Right lobe of liver (tissue), 6 donors: ENCODE measurements at regions not wholly inside any gene's neighbourhood (a gene's known extent, or its start where the extent isn't known, plus 50 kb on each side); places are given as distances from the start of the nearest gene placed in this dataset.

Experiments used
- ATAC-seq, 4 donors: fragments of 200-7000 bp; cut with Tn5 transposase; one replicate each; pipeline ENCODE4 v1.9.1; 2020; ENCODE audit warnings: mild to moderate bottlenecking in 4 of 4, moderate library complexity in 4 of 4
- DNase-seq, 3 donors: peaks; one replicate each; pipeline ENCODE4 v3.0.0-alpha.2; 2020
- H3K27ac ChIP-seq, 3 donors: fragments of 200-600 bp; one replicate each; pipeline ENCODE4 v1.8.0; 2022
- H3K27me3 ChIP-seq, 2 donors: fragments of 200-600 bp; one replicate each; pipeline ENCODE4 v1.8.0; 2022
- H3K36me3 ChIP-seq, 4 donors: fragments of 200-600 bp; sonication (generic) in 1 of 4; one replicate each; pipeline versions ENCODE4 v1.5.1 to v1.8.0; 2017 to 2022; ENCODE audit warnings: control low read depth in 1 of 4
- H3K4me1 ChIP-seq, 4 donors: fragments of 200-600 bp; sonication (generic) in 1 of 4; one replicate each; pipeline versions ENCODE4 v1.5.1 to v1.8.0; 2017 to 2022; ENCODE audit warnings: control low read depth in 1 of 4
- H3K4me3 ChIP-seq, 3 donors: fragments of 200-600 bp; one replicate each; pipeline ENCODE4 v1.8.0; 2022
- H3K9me3 ChIP-seq, 4 donors: fragments of 200-600 bp; sonication (generic) in 1 of 4; one replicate each; pipeline versions ENCODE4 v1.5.1 to v1.8.0; 2017 to 2022; ENCODE audit warnings: control low read depth in 1 of 4
- CTCF ChIP-seq, 4 donors: fragments of 200-600 bp in 3 of 4; fragments of 450-650 bp in 1 of 4; IDR thresholded peaks; one replicate each; pipeline versions ENCODE4 v1.5.1 to v1.8.0; 2016 to 2022; ENCODE audit warnings: antibody characterized with exemption in 4 of 4, mild to moderate bottlenecking in 2 of 4
- POLR2A ChIP-seq: fragments of 450-650 bp; IDR thresholded peaks from one replicate; pipeline ENCODE4 v1.6.1; 2017; ENCODE audit warnings: antibody characterized with exemption, mild to moderate bottlenecking
- WGBS: methylation state at CpG from one replicate; pipeline ENCODE4 v1.1.6; 2018; ENCODE audit warnings: low coverage, low lambda C conversion rate; ENCODE audit not compliant: insufficient coverage; ENCODE audit errors: missing lambda C conversion rate; 5-methylcytosine and 5-hydroxymethylcytosine counted together
- intact Hi-C, 2 donors: fragments of 100-400 bp; cut with DNase I; formaldehyde crosslinking; loops; one replicate each; pipeline versions ENCODE4 v1.11.2 to v1.14.1; 2022
- donor health status: DM: no; HTN: yes; CAD: no.
- donor health status: DM: no; HTN: no; CAD: no.
- donor health status: DM: no; HTN: no; CAD: no.
- donor health status: DM: no; HTN: yes; CAD: no.
- donor health status: DM: no; HTN: yes; CAD: no.

GRCh38 chr15:93862791-93863190 is 368.6 kb upstream of the MCTP2 start:
- TF ChIP-seq POLR2A = peak; percentile 47
- TF ChIP-seq CTCF (IDR thresholded peaks at IDR 0.05) = no peak
- 42% methylated on average over 7 of the region's 7 CpGs for WGBS
- no peaks in the 10 kb centered on the region for H3K27me3 ChIP-seq
- ATAC-seq = peak; percentile 56 to 76 (median 67)
- DNase-seq = peak in 1 of 3 donors; percentile 50
- no peak overlapping the region for H3K4me3 ChIP-seq
- intact Hi-C loops = no loop called here
- no peaks in the 10 kb centered on the region for H3K4me1 ChIP-seq
- no peaks in the 10 kb centered on the region for H3K36me3 ChIP-seq
- H3K27ac ChIP-seq = no peak overlapping the region
- no peaks in the 10 kb centered on the region for H3K9me3 ChIP-seq

DNA sequence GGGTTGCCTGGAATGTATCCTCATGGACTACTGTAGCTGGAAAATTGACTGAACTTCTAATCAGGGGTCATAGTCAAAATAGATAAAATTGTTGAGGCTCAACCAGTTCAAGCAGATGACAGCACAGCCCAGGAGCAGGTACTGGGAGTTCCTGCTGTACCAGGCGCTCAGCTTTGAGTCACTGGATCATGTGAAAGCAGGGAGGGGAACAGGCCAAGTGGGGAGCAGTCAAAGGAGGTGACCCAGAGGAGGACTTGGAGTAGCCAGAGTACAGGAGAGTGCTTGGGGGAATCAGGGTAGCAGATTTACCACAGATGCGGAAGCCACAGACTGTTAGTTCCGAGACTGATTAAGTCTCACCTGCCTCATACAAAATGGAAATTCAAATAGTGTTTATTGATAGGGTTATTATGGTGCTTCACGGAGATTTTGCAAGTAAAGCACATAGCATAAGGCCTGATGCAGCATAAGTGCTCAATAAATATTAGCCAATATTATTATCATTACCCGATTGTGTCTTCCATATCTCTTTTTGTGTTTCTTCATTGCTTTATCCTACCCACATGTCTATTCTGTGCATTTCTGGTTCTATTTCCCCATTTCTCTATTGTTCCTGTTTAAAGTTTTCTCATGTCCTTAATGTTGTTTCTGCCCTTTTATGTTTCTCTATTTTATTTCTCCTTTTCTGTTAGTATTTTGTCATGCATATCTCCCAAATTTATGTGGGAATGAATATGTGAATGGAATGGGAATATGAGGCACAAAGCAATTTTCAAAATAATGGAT is 369.2 kb upstream of the MCTP2 start:
- intact Hi-C loops = no loop called here
- Histone ChIP-seq H3K36me3 (no peaks in the 10 kb centered on the region), H3K27ac (peak overlapping the region in 1 of 3 donors; percentile 26), H3K4me3 (no peak overlapping the region), H3K4me1 (no peaks in the 10 kb centered on the region), H3K9me3 (no peaks in the 10 kb centered on the region), H3K27me3 (no peaks in the 10 kb centered on the region)
- TF ChIP-seq CTCF (IDR thresholded peaks at IDR 0.05) (no peak), POLR2A (no peak)
- ATAC-seq (peak in 3 of 4 donors; percentile 39 to 55 (median 51)), DNase-seq (no peak)
- 38% methylated on average over 5 of the region's 5 CpGs for WGBS

DNA sequence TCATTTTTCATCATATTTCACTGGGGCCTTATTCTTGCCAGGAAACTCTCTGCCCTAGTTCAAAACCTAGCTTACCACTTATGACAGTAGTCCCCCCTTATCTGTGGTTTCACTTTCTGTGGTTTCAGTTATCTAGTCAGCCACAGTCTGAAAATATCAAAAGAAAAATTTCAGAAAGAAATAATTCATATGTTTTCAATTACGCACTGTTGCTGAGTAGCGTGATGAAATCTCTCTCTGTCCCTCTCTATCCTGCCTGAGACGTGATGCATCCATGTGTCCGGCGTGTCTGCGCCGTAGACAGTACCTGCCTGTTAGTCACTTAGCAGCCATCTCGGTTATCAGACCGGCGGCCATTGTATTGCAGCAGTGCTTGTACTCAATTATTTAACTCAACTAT is 369.9 kb upstream of the MCTP2 start:
- WGBS = 78% methylated on average over 10 of the region's 10 CpGs
- Histone ChIP-seq H3K4me3 (no peak overlapping the region), H3K27ac (no peak overlapping the region), H3K27me3 (no peaks in the 10 kb centered on the region), H3K4me1 (no peaks in the 10 kb centered on the region), H3K9me3 (no peaks in the 10 kb centered on the region), H3K36me3 (no peaks in the 10 kb centered on the region)
- TF ChIP-seq CTCF (IDR thresholded peaks at IDR 0.05) = no peak
- ATAC-seq (no peak), DNase-seq (no peak)
- intact Hi-C loops = no loop called here

GRCh38 chr15:93860701-93861100 is 370.7 kb upstream of the MCTP2 start:
- H3K4me1 ChIP-seq = no peaks in the 10 kb centered on the region
- H3K4me3 ChIP-seq = no peak overlapping the region
- H3K27ac ChIP-seq = no peak overlapping the region
- no peak for TF ChIP-seq CTCF (IDR thresholded peaks at IDR 0.05)
- no peak for TF ChIP-seq POLR2A
- intact Hi-C loops = no loop called here
- no peaks in the 10 kb centered on the region for H3K27me3 ChIP-seq
- no peaks in the 10 kb centered on the region for H3K36me3 ChIP-seq
- 63% methylated on average over 4 of the region's 4 CpGs for WGBS
- ATAC-seq (no peak), DNase-seq (no peak)
- no peaks in the 10 kb centered on the region for H3K9me3 ChIP-seq
